Panc1 (cell line): ENCODE measurements at regions not wholly inside any gene's neighbourhood (a gene's known extent, or its start where the extent isn't known, plus 50 kb on each side); places are given as distances from the start of the nearest gene placed in this dataset.

Experiments
- POLR2AphosphoS5 ChIP-seq: IDR thresholded peaks from 2 replicates; pipeline ENCODE4 v1.6.1; 2012; ENCODE audit warnings: mild to moderate bottlenecking, low read depth, low read length, moderate library complexity
- SIN3A ChIP-seq: IDR thresholded peaks from 2 replicates; pipeline ENCODE4 v1.6.1; 2012; ENCODE audit warnings: low read depth, mild to moderate bottlenecking, low read length, moderate library complexity, borderline replicate concordance; ENCODE audit not compliant: insufficient read depth
- TCF7L2 ChIP-seq: IDR thresholded peaks from 2 replicates; pipeline ENCODE4 v1.6.1; 2011; ENCODE audit warnings: mild to moderate bottlenecking, low read depth, low read length, inconsistent platforms
- TF ChIP-seq, protein P1 (sequence below): fragments of 450-650 bp; IDR thresholded peaks from 2 replicates; pipeline ENCODE4 v1.5.1; 2017; ENCODE audit warnings: mild to moderate bottlenecking
- TF ChIP-seq, protein P2 (sequence below), 2 experiments: IDR thresholded peaks; 2 replicates each; pipeline ENCODE4 v1.6.1; 2011 to 2012; ENCODE audit warnings: low read depth in 2 of 2, control low read depth in 1 of 2, low read length in 1 of 2, mild to moderate bottlenecking in 1 of 2, moderate library complexity in 1 of 2; ENCODE audit not compliant: insufficient read depth in 1 of 2

DNA sequence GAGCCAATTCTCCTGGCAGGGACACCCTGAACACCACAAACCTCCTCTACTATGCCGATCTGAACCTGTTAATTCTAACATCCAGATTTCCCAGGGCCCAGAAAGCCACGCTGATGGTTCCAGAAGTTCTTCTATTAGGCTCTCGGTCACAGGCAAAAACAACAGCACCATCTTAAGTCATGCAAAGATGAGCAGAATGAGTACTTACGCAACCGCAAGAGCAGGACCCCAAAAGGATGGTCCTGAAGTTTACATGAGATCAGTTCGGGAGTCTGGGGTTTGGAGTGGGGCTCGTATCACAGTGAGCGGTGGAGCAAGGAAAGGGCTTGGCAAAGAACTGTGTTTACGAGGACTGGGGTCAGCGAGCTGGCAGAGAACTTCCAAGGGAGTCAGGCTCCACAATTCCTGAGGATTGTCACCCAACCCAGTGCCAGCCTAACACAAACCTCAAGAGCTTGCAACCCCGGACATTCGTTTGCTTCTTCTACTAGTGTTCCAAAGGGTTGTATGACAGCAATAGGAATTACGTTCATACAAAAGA, 532.6 kb downstream of the TNS3 start:
- no peak for TF ChIP-seq POLR2AphosphoS5
- TF ChIP-seq, protein P1, sequence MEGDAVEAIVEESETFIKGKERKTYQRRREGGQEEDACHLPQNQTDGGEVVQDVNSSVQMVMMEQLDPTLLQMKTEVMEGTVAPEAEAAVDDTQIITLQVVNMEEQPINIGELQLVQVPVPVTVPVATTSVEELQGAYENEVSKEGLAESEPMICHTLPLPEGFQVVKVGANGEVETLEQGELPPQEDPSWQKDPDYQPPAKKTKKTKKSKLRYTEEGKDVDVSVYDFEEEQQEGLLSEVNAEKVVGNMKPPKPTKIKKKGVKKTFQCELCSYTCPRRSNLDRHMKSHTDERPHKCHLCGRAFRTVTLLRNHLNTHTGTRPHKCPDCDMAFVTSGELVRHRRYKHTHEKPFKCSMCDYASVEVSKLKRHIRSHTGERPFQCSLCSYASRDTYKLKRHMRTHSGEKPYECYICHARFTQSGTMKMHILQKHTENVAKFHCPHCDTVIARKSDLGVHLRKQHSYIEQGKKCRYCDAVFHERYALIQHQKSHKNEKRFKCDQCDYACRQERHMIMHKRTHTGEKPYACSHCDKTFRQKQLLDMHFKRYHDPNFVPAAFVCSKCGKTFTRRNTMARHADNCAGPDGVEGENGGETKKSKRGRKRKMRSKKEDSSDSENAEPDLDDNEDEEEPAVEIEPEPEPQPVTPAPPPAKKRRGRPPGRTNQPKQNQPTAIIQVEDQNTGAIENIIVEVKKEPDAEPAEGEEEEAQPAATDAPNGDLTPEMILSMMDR, result no peak
- TF ChIP-seq SIN3A, result no peak
- TF ChIP-seq, protein P2, sequence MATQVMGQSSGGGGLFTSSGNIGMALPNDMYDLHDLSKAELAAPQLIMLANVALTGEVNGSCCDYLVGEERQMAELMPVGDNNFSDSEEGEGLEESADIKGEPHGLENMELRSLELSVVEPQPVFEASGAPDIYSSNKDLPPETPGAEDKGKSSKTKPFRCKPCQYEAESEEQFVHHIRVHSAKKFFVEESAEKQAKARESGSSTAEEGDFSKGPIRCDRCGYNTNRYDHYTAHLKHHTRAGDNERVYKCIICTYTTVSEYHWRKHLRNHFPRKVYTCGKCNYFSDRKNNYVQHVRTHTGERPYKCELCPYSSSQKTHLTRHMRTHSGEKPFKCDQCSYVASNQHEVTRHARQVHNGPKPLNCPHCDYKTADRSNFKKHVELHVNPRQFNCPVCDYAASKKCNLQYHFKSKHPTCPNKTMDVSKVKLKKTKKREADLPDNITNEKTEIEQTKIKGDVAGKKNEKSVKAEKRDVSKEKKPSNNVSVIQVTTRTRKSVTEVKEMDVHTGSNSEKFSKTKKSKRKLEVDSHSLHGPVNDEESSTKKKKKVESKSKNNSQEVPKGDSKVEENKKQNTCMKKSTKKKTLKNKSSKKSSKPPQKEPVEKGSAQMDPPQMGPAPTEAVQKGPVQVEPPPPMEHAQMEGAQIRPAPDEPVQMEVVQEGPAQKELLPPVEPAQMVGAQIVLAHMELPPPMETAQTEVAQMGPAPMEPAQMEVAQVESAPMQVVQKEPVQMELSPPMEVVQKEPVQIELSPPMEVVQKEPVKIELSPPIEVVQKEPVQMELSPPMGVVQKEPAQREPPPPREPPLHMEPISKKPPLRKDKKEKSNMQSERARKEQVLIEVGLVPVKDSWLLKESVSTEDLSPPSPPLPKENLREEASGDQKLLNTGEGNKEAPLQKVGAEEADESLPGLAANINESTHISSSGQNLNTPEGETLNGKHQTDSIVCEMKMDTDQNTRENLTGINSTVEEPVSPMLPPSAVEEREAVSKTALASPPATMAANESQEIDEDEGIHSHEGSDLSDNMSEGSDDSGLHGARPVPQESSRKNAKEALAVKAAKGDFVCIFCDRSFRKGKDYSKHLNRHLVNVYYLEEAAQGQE (IDR thresholded peaks at IDR 0.05; ENCODE audit: insufficient read depth in 1 of 2, low read depth in 2 of 2, low read length in 1 of 2), result no peak
- no peak for TF ChIP-seq TCF7L2
